Natural killer cell (primary cell): ENCODE measurements at regions not wholly inside any gene's neighbourhood (a gene's known extent, or its start where the extent isn't known, plus 50 kb on each side); places are given as distances from the start of the nearest gene placed in this dataset.

Experiments
- ATAC-seq, 3 donors: fragments of 150-1000 bp in 2 of 3; fragments of 200-7000 bp in 1 of 3; cut with Tn5 transposase; 1 replicate in 1 of 3; 2 replicates in 2 of 3; pipeline ENCODE4 v1.10.0; 2021; ENCODE audit warnings: mild to moderate bottlenecking in 2 of 3, moderate library complexity in 2 of 3
- DNase-seq, 2 donors: peaks; one replicate each; pipeline versions ENCODE4 v3.0.0 to v3.0.0-alpha.2; 2013 to 2021; ENCODE audit warnings: mixed read lengths in 1 of 2
- H3K27ac ChIP-seq: one replicate; pipeline ENCODE4 v1.5.1; 2013; ENCODE audit warnings: mild to moderate bottlenecking, low read length
- H3K27me3 ChIP-seq: one replicate; pipeline ENCODE4 v1.6.1; 2013; ENCODE audit warnings: low read length; ENCODE audit not compliant: control insufficient read depth, insufficient read depth
- H3K36me3 ChIP-seq: one replicate; pipeline ENCODE4 v1.6.1; 2013; ENCODE audit warnings: low read length; ENCODE audit not compliant: control insufficient read depth, insufficient read depth
- H3K4me1 ChIP-seq: one replicate; pipeline ENCODE4 v1.6.1; 2013; ENCODE audit warnings: low read length; ENCODE audit not compliant: control insufficient read depth, insufficient read depth
- H3K4me3 ChIP-seq: one replicate; pipeline ENCODE4 v1.5.1; 2013; ENCODE audit warnings: low read length
- H3K9me3 ChIP-seq: one replicate; pipeline ENCODE4 v1.6.1; 2013; ENCODE audit warnings: low read length; ENCODE audit not compliant: control insufficient read depth, insufficient read depth
- H3K27ac Mint-ChIP-seq, 2 donors: one replicate each; pipeline ENCODE4 v1.8.0; 2022; ENCODE audit warnings: mild to moderate bottlenecking in 2 of 2, mixed read lengths in 2 of 2, moderate library complexity in 1 of 2
- H3K27me3 Mint-ChIP-seq, 2 donors: one replicate each; pipeline ENCODE4 v1.8.0; 2022; ENCODE audit warnings: low read depth in 2 of 2, mixed read lengths in 2 of 2
- H3K36me3 Mint-ChIP-seq: one replicate; pipeline ENCODE4 v1.8.0; 2022; ENCODE audit warnings: mixed read lengths
- H3K4me1 Mint-ChIP-seq, 2 donors: one replicate each; pipeline ENCODE4 v1.8.0; 2022; ENCODE audit warnings: mixed read lengths in 2 of 2
- H3K4me3 Mint-ChIP-seq: one replicate; pipeline ENCODE4 v1.8.0; 2022; ENCODE audit warnings: mild to moderate bottlenecking, moderate library complexity, mixed read lengths
- H3K9me3 Mint-ChIP-seq, 2 donors: one replicate each; pipeline ENCODE4 v1.8.0; 2022; ENCODE audit warnings: mixed read lengths in 2 of 2
- WGBS: methylation state at CpG from one replicate; pipeline ENCODE4 v1.1.7; 2013; ENCODE audit warnings: missing lambda C conversion rate; ENCODE audit not compliant: insufficient coverage; 5-methylcytosine and 5-hydroxymethylcytosine counted together
- intact Hi-C: fragments of 100-400 bp; cut with micrococcal nuclease; formaldehyde crosslinking; loops from one replicate; pipeline ENCODE4 v1.14.2; 2022
- TF ChIP-seq, protein P1 (sequence below): fragments of 200-600 bp; IDR thresholded peaks from one replicate; pipeline ENCODE4 v1.8.0; 2022; ENCODE audit warnings: antibody characterized with exemption

DNA sequence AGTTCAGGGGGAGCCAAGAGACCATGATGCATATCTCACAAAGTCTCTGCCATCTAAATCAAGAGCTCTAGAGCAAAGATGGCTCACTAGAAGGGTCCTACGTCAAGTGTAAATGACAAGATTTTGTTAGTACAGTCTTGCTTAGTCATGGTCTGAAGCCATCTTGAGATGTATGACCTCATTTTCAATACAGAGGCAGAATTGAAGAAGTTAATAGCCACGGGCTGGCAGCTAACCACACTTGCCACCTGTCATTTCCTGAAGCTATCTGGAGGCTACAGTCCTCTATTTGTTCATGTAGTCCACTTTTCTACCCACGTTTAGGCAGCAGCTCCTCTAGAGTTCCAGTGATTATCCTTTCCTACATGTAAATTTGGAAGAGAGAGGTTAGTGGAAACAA, 231.7 kb upstream of the CDH12 start:
- Histone ChIP-seq H3K27ac (no peak overlapping the region), H3K27me3 (no peaks in the 10 kb centered on the region), H3K4me1 (no peaks in the 10 kb centered on the region), H3K9me3 (no peaks in the 10 kb centered on the region), H3K4me3 (no peak overlapping the region), H3K36me3 (no peaks in the 10 kb centered on the region)
- DNase-seq, result no peak
- peaks cover 15 to 20% of the 10 kb centered on the region in 2 donors for H3K9me3 Mint-ChIP-seq
- H3K4me3 Mint-ChIP-seq, result no peak overlapping the region
- no peak for ATAC-seq
- H3K4me1 Mint-ChIP-seq, result no peaks in the 10 kb centered on the region
- no peaks in the 10 kb centered on the region for H3K27me3 Mint-ChIP-seq
- intact Hi-C loops, result no loop called here
- TF ChIP-seq, protein P1, sequence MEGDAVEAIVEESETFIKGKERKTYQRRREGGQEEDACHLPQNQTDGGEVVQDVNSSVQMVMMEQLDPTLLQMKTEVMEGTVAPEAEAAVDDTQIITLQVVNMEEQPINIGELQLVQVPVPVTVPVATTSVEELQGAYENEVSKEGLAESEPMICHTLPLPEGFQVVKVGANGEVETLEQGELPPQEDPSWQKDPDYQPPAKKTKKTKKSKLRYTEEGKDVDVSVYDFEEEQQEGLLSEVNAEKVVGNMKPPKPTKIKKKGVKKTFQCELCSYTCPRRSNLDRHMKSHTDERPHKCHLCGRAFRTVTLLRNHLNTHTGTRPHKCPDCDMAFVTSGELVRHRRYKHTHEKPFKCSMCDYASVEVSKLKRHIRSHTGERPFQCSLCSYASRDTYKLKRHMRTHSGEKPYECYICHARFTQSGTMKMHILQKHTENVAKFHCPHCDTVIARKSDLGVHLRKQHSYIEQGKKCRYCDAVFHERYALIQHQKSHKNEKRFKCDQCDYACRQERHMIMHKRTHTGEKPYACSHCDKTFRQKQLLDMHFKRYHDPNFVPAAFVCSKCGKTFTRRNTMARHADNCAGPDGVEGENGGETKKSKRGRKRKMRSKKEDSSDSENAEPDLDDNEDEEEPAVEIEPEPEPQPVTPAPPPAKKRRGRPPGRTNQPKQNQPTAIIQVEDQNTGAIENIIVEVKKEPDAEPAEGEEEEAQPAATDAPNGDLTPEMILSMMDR, result no peak
- no peak overlapping the region for H3K27ac Mint-ChIP-seq
- H3K36me3 Mint-ChIP-seq, result no peaks in the 10 kb centered on the region
- 7% methylated on average over 2 of the region's 3 CpGs for WGBS

- Mint-ChIP-seq H3K4me3 (no peak overlapping the region), H3K4me1 (no peaks in the 10 kb centered on the region), H3K27me3 (no peaks in the 10 kb centered on the region), H3K9me3 (peaks cover 5 to 10% of the 10 kb centered on the region in 2 donors), H3K27ac (no peak overlapping the region), H3K36me3 (no peaks in the 10 kb centered on the region)
- no peak for DNase-seq
- Histone ChIP-seq H3K4me1 (no peaks in the 10 kb centered on the region), H3K27me3 (no peaks in the 10 kb centered on the region), H3K36me3 (no peaks in the 10 kb centered on the region), H3K9me3 (no peaks in the 10 kb centered on the region), H3K27ac (no peak overlapping the region), H3K4me3 (no peak overlapping the region)
- TF ChIP-seq, protein P1, result no peak
- intact Hi-C loops, result no loop called here
- WGBS, result no CpG with 5 or more reads among the region's 2 CpGs
- ATAC-seq, result no peak
Measured at GRCh38 chr5:23072179-23072578, 219.0 kb upstream of the CDH12 start.

DNA sequence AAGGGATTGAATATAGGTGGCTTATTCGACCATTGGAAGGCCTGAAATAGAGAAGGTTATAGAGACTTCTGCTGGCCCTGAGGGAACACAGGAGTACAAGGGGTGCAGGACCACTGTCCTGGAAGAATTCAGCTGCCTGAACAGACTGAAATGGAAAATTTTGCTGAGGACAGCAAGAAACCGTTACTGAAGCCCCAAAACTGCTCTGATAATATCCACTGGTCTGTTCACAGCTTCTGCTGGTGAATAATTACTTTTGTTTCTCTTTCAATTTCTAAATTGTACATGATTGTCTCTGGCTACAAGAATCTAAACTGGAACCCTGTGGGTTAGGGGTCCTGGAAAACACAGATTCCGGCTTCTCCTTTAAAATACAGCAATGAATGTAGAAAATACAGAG, 218.5 kb upstream of the CDH12 start:
- no peaks in the 10 kb centered on the region for H3K9me3 ChIP-seq
- Mint-ChIP-seq H3K9me3 (peaks cover 8 to 10% of the 10 kb centered on the region in 2 donors), H3K4me1 (no peaks in the 10 kb centered on the region), H3K36me3 (no peaks in the 10 kb centered on the region), H3K27ac (no peak overlapping the region), H3K27me3 (no peaks in the 10 kb centered on the region), H3K4me3 (no peak overlapping the region)
- no peak for ATAC-seq
- no peak overlapping the region for H3K4me3 ChIP-seq
- no peak overlapping the region for H3K27ac ChIP-seq
- TF ChIP-seq, protein P1, result no peak
- H3K36me3 ChIP-seq, result no peaks in the 10 kb centered on the region
- no peak for DNase-seq
- WGBS, result 83% methylated on average over 2 of the region's 3 CpGs
- H3K4me1 ChIP-seq, result no peaks in the 10 kb centered on the region
- H3K27me3 ChIP-seq, result no peaks in the 10 kb centered on the region
- intact Hi-C loops, result no loop called here

- Histone ChIP-seq H3K27me3 (no peaks in the 10 kb centered on the region), H3K9me3 (peaks cover 3% of the 10 kb centered on the region), H3K36me3 (no peaks in the 10 kb centered on the region), H3K27ac (no peak overlapping the region), H3K4me1 (no peaks in the 10 kb centered on the region), H3K4me3 (no peak overlapping the region)
- Mint-ChIP-seq H3K36me3 (peaks cover 7% of the 10 kb centered on the region), H3K27me3 (no peaks in the 10 kb centered on the region), H3K27ac (no peak overlapping the region), H3K4me3 (no peak overlapping the region), H3K9me3 (peaks cover 6 to 8% of the 10 kb centered on the region in 2 donors), H3K4me1 (no peaks in the 10 kb centered on the region)
- TF ChIP-seq, protein P1, result no peak
- WGBS, result 87% methylated on average over 3 of the region's 3 CpGs
- no peak for DNase-seq
- ATAC-seq, result no peak
- intact Hi-C loops, result no loop called here
Measured at GRCh38 chr5:23064710-23065109, 211.6 kb upstream of the CDH12 start.
